Lung (tissue), 11 donors: ENCODE measurements at regions not wholly inside any gene's neighbourhood (a gene's known extent, or its start where the extent isn't known, plus 50 kb on each side); places are given as distances from the start of the nearest gene placed in this dataset.
A peak's percentile ranks its signal among the peaks of the same experiment; 100 is the strongest.

Experiments
- ATAC-seq: fragments of 200-7000 bp; cut with Tn5 transposase; one replicate; pipeline ENCODE4 v1.9.1; 2020; ENCODE audit warnings: moderate number of reproducible peaks; ENCODE audit not compliant: insufficient read depth, low FRiP score
- DNase-seq, 3 donors: peaks; one replicate each; pipeline ENCODE4 v3.0.0-alpha.2; 2013 to 2017
- H3K27ac ChIP-seq, 2 donors: one replicate each; pipeline ENCODE4 v1.5.1; 2013; ENCODE audit warnings: mild to moderate bottlenecking in 2 of 2, moderate library complexity in 2 of 2, control low read depth in 1 of 2, inconsistent platforms in 1 of 2, low read depth in 1 of 2, low read length in 1 of 2
- H3K27me3 ChIP-seq, 3 donors: one replicate each; pipeline ENCODE4 v1.5.1; 2013; ENCODE audit warnings: low read length in 2 of 3; ENCODE audit not compliant: control insufficient read depth in 3 of 3, insufficient read depth in 3 of 3
- H3K36me3 ChIP-seq, 4 donors: one replicate each; pipeline ENCODE4 v1.5.1; 2013; ENCODE audit warnings: low read length in 4 of 4, mild to moderate bottlenecking in 1 of 4, moderate library complexity in 1 of 4; ENCODE audit not compliant: control insufficient read depth in 4 of 4, insufficient read depth in 4 of 4
- H3K4me1 ChIP-seq, 5 donors: one replicate each; pipeline ENCODE4 v1.5.1; 2013; ENCODE audit warnings: low read length in 5 of 5, mild to moderate bottlenecking in 2 of 5, moderate library complexity in 1 of 5; ENCODE audit not compliant: control insufficient read depth in 5 of 5, insufficient read depth in 5 of 5
- H3K4me3 ChIP-seq: one replicate; pipeline ENCODE4 v1.5.1; 2013; ENCODE audit warnings: mild to moderate bottlenecking, control low read depth, moderate library complexity
- H3K9ac ChIP-seq, 2 donors: one replicate each; pipeline ENCODE4 v1.5.1; 2013; ENCODE audit warnings: low read length in 2 of 2, control low read depth in 1 of 2; ENCODE audit not compliant: insufficient read depth in 1 of 2
- H3K9me3 ChIP-seq, 4 donors: one replicate each; pipeline ENCODE4 v1.5.1; 2013; ENCODE audit warnings: low read length in 3 of 4, mild to moderate bottlenecking in 1 of 4, moderate library complexity in 1 of 4; ENCODE audit not compliant: control insufficient read depth in 4 of 4, insufficient read depth in 3 of 4
- WGBS, 2 donors: extraction: QIAGEN DNeasy Blood & Tissue Kit; methylation state at CpG; one replicate each; pipeline ENCODE4 v1.1.7; 2013; 5-methylcytosine and 5-hydroxymethylcytosine counted together
- TF ChIP-seq, protein P1 (sequence below): IDR thresholded peaks from 2 replicates; pipeline ENCODE4 v1.5.1; 2012; ENCODE audit warnings: mild to moderate bottlenecking; ENCODE audit errors: control extremely low read depth, extremely low read depth
- donor health status: control.
- donor health status: control.
- donor health status: Bipolar disorder and iron deficiency.
- donor health status: healthy.
- donor health status: DM: yes; HTN: yes; CAD: no.

- no peaks in the 10 kb centered on the region for H3K36me3 ChIP-seq
- no peak overlapping the region for H3K9ac ChIP-seq
- ATAC-seq (no peak), DNase-seq (no peak)
- H3K27ac ChIP-seq, result no peak overlapping the region
- TF ChIP-seq, protein P1, sequence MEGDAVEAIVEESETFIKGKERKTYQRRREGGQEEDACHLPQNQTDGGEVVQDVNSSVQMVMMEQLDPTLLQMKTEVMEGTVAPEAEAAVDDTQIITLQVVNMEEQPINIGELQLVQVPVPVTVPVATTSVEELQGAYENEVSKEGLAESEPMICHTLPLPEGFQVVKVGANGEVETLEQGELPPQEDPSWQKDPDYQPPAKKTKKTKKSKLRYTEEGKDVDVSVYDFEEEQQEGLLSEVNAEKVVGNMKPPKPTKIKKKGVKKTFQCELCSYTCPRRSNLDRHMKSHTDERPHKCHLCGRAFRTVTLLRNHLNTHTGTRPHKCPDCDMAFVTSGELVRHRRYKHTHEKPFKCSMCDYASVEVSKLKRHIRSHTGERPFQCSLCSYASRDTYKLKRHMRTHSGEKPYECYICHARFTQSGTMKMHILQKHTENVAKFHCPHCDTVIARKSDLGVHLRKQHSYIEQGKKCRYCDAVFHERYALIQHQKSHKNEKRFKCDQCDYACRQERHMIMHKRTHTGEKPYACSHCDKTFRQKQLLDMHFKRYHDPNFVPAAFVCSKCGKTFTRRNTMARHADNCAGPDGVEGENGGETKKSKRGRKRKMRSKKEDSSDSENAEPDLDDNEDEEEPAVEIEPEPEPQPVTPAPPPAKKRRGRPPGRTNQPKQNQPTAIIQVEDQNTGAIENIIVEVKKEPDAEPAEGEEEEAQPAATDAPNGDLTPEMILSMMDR, result no peak
- H3K4me1 ChIP-seq, result peaks cover 0 to 8% (median 0%) of the 10 kb centered on the region in 5 donors
- H3K27me3 ChIP-seq, result no peaks in the 10 kb centered on the region
- no peaks in the 10 kb centered on the region for H3K9me3 ChIP-seq
- no peak overlapping the region for H3K4me3 ChIP-seq
- WGBS, 2 donors, result 92 to 94% methylated on average over 2 of the region's 2 CpGs
Observed at GRCh38 chr3:81251096-81251495, 510.3 kb downstream of the GBE1 start.

GRCh38 chr3:81249540-81250029, 511.9 kb downstream of the GBE1 start:
- peak in 2 of 3 donors; percentile 3 to 21 for DNase-seq
- no peaks in the 10 kb centered on the region for H3K27me3 ChIP-seq
- TF ChIP-seq, protein P1, result no peak
- H3K4me3 ChIP-seq, result no peak overlapping the region
- no peak overlapping the region for H3K9ac ChIP-seq
- H3K9me3 ChIP-seq, result no peaks in the 10 kb centered on the region
- peaks cover 0 to 11% (median 0%) of the 10 kb centered on the region in 5 donors for H3K4me1 ChIP-seq
- ATAC-seq, result no peak
- 64 to 74% methylated on average over 1 of the region's 1 CpG for WGBS, 2 donors
- H3K27ac ChIP-seq, result no peak overlapping the region
- H3K36me3 ChIP-seq, result no peaks in the 10 kb centered on the region

DNA sequence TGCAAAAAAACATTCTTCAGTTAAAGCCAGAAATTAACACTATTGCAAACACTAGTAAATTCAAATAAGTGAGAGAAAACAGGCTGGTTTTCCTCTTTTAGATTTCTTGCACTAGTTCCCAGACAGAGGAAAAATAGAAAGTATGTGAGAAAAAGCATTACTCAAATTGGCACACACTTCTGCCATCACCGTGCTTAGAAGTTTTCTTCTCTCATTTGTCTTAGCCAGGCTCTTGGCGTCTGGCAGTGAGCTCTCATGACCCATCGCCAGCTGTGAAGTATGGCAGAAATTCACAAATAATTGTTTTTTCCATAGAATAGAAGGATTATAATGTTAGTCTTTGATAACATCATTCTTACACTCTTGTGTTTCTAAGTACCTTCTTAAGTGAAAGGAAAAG, 515.9 kb downstream of the GBE1 start:
- Histone ChIP-seq H3K4me3 (no peak overlapping the region), H3K9ac (no peak overlapping the region), H3K27me3 (no peaks in the 10 kb centered on the region), H3K9me3 (no peaks in the 10 kb centered on the region), H3K27ac (no peak overlapping the region), H3K36me3 (no peaks in the 10 kb centered on the region), H3K4me1 (peaks cover 0 to 11% (median 0%) of the 10 kb centered on the region in 5 donors)
- WGBS, 2 donors, result 44 to 84% methylated on average over 3 of the region's 3 CpGs
- TF ChIP-seq, protein P1, result no peak
- no peak for ATAC-seq
- peak in 1 of 3 donors; percentile 7 for DNase-seq

DNA sequence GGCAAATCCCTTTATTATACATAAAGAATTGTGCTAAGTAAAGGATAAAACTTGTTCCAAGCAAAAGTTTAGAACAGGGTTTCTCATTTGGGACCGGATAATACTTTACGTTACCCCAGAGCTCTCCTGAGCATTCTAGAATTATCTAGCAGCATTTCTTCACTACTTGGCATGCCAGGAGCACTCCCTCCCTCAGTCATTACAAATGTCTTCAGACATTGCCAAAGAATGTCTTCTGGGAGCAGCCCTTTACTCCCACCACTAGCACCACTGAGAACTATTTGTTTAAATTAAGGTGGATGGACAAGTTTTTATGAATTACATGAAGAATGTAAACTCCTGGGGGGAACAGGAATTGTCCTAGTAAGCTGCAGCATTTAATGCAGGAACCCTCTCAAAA, 516.4 kb downstream of the GBE1 start:
- TF ChIP-seq, protein P1, result no peak
- Histone ChIP-seq H3K27ac (no peak overlapping the region), H3K36me3 (no peaks in the 10 kb centered on the region), H3K4me1 (peaks cover 0 to 11% (median 0%) of the 10 kb centered on the region in 5 donors), H3K9ac (no peak overlapping the region), H3K27me3 (no peaks in the 10 kb centered on the region), H3K4me3 (no peak overlapping the region), H3K9me3 (no peaks in the 10 kb centered on the region)
- 63 to 78% methylated on average over 2 of the region's 2 CpGs for WGBS, 2 donors
- peak in 2 of 3 donors; percentile 4 to 7 for DNase-seq
- no peak for ATAC-seq
